Keratinocyte (primary cell): ENCODE measurements at regions not wholly inside any gene's neighbourhood (a gene's known extent, or its start where the extent isn't known, plus 50 kb on each side); places are given as distances from the start of the nearest gene placed in this dataset.
A peak's percentile ranks its signal among the peaks of the same experiment; 100 is the strongest.

Source experiments
- DNase-seq: peaks from one replicate; pipeline ENCODE4 v3.0.0-alpha.2; 2011; ENCODE audit warnings: low read depth, missing footprints, low spot score
- FAIRE-seq: peaks from 2 replicates; lab custom pipeline; 2011; peaks lifted over from hg19 to GRCh38; lab: Jason Lieb, UNC
- H2AFZ ChIP-seq: 2 replicates; pipeline ENCODE4 v1.6.0; 2012; ENCODE audit warnings: low read length, control low read depth, inconsistent platforms; ENCODE audit not compliant: control insufficient read depth
- H3K27ac ChIP-seq: 2 replicates; pipeline ENCODE4 v1.5.1; 2011; ENCODE audit warnings: low read length; ENCODE audit not compliant: control insufficient read depth, insufficient read depth
- H3K27me3 ChIP-seq: 3 replicates; pipeline ENCODE4 v1.6.0; 2011; ENCODE audit warnings: low read length; ENCODE audit not compliant: control insufficient read depth, insufficient read depth; ENCODE audit errors: extremely low read depth
- H3K36me3 ChIP-seq, 2 experiments: 2 replicates in 1 of 2; 3 replicates in 1 of 2; pipeline ENCODE4 v1.5.1; 2011; ENCODE audit warnings: low read length in 2 of 2, mild to moderate bottlenecking in 1 of 2; ENCODE audit not compliant: control insufficient read depth in 2 of 2, insufficient read depth in 2 of 2; ENCODE audit errors: extremely low read depth in 1 of 2
- H3K4me1 ChIP-seq: 3 replicates; pipeline ENCODE4 v1.5.1; 2011; ENCODE audit warnings: low read length; ENCODE audit not compliant: control insufficient read depth, insufficient read depth; ENCODE audit errors: extremely low read depth
- H3K4me2 ChIP-seq: 3 replicates; pipeline ENCODE4 v1.6.0; 2011; ENCODE audit warnings: low read depth, low read length; ENCODE audit not compliant: control insufficient read depth, insufficient read depth; ENCODE audit errors: extremely low read depth
- H3K4me3 ChIP-seq, 3 experiments: fragments of 200-600 bp in 1 of 3; sonication (generic) in 1 of 3; 2 replicates in 2 of 3; 3 replicates in 1 of 3; pipeline ENCODE4 v1.5.1; 2011 to 2016; ENCODE audit warnings: low read length in 3 of 3, mild to moderate bottlenecking in 3 of 3, control low read depth in 2 of 3, inconsistent platforms in 1 of 3, low read depth in 1 of 3, mixed read lengths in 1 of 3, mixed run types in 1 of 3, moderate library complexity in 1 of 3; ENCODE audit not compliant: control insufficient read depth in 2 of 3, insufficient read depth in 2 of 3; ENCODE audit errors: extremely low read depth in 1 of 3
- H3K79me2 ChIP-seq: 2 replicates; pipeline ENCODE4 v1.6.0; 2012; ENCODE audit warnings: low read length; ENCODE audit not compliant: control insufficient read depth, insufficient read depth
- H3K9ac ChIP-seq: 3 replicates; pipeline ENCODE4 v1.6.0; 2011; ENCODE audit warnings: low read length; ENCODE audit not compliant: control insufficient read depth, insufficient read depth; ENCODE audit errors: extremely low read depth
- H3K9me1 ChIP-seq: 3 replicates; pipeline ENCODE4 v1.6.0; 2011; ENCODE audit warnings: low read length; ENCODE audit not compliant: control insufficient read depth, insufficient read depth; ENCODE audit errors: extremely low read depth
- H3K9me3 ChIP-seq: 2 replicates; pipeline ENCODE4 v1.5.1; 2012; ENCODE audit warnings: low read depth, low read length; ENCODE audit not compliant: control insufficient read depth
- H4K20me1 ChIP-seq: 3 replicates; pipeline ENCODE4 v1.6.0; 2011; ENCODE audit warnings: low read length; ENCODE audit not compliant: control insufficient read depth, insufficient read depth; ENCODE audit errors: extremely low read depth
- EZH2 ChIP-seq: IDR thresholded peaks from one replicate; pipeline ENCODE4 v1.6.1; 2012; ENCODE audit warnings: inconsistent platforms, mild to moderate bottlenecking, low read length, moderate library complexity
- dilution Hi-C: fragments of 300-500 bp; cut with MboI; formaldehyde crosslinking; loops from one replicate; pipeline ENCODE4 v1.7.0; 2020; ENCODE audit warnings: low sequenced_read_pairs; ENCODE audit not compliant: extremely low pct_ligation_motif_present
- TF ChIP-seq, protein P1 (sequence below), 3 experiments: IDR thresholded peaks in 1 of 3; conservative IDR thresholded peaks in 1 of 3; optimal IDR thresholded peaks in 1 of 3; 2 replicates in 2 of 3; 3 replicates in 1 of 3; pipeline versions ENCODE3 to v1.5.1; 2011; ENCODE audit warnings: low read length in 3 of 3, mild to moderate bottlenecking in 3 of 3, moderate library complexity in 2 of 3, control low read depth in 1 of 3, inconsistent platforms in 1 of 3; ENCODE audit not compliant: insufficient read depth in 2 of 3; ENCODE audit errors: extremely low read depth in 1 of 3

DNA sequence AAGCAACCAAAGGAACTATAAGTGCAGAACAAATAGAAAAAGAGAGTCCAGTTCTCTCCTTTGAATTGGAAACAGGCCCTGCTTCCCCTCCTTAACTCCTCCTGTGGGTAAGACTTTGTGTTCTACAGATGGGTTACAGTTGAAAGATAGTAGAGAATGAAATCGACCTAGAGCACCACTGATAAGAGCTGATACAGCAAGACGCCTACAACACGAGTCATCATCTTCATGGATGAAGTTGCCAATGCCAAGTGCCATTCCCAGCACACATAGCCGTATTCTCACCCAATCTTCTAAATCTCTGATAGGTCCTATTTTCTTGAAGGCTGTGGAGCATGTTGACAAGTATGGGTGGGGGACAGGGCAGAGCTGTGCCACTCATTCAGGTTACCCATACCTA, 99.8 kb upstream of the CAMK1G start:
- TF ChIP-seq EZH2, result no peak
- TF ChIP-seq, protein P1, sequence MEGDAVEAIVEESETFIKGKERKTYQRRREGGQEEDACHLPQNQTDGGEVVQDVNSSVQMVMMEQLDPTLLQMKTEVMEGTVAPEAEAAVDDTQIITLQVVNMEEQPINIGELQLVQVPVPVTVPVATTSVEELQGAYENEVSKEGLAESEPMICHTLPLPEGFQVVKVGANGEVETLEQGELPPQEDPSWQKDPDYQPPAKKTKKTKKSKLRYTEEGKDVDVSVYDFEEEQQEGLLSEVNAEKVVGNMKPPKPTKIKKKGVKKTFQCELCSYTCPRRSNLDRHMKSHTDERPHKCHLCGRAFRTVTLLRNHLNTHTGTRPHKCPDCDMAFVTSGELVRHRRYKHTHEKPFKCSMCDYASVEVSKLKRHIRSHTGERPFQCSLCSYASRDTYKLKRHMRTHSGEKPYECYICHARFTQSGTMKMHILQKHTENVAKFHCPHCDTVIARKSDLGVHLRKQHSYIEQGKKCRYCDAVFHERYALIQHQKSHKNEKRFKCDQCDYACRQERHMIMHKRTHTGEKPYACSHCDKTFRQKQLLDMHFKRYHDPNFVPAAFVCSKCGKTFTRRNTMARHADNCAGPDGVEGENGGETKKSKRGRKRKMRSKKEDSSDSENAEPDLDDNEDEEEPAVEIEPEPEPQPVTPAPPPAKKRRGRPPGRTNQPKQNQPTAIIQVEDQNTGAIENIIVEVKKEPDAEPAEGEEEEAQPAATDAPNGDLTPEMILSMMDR (optimal IDR thresholded peaks at IDR 0.05 in 1 of 3, IDR thresholded peaks at IDR 0.05 in 1 of 3, conservative IDR thresholded peaks at IDR 0.05 in 1 of 3; ENCODE audit: extremely low read depth in 1 of 3, insufficient read depth in 2 of 3, low read length in 3 of 3), result no peak
- H3K9me1 ChIP-seq, result no peaks in the 10 kb centered on the region
- no peaks in the 10 kb centered on the region for H3K27me3 ChIP-seq
- no peaks in the 10 kb centered on the region for H3K79me2 ChIP-seq
- peaks cover 38% of the 10 kb centered on the region for H3K4me1 ChIP-seq
- DNase-seq (no peak), FAIRE-seq (peak; percentile 85)
- H3K27ac ChIP-seq, result no peak overlapping the region
- dilution Hi-C loops, result no loop called here
- H3K9ac ChIP-seq, result no peak overlapping the region
- no peak overlapping the region for H2AFZ ChIP-seq
- no peaks in the 10 kb centered on the region for H4K20me1 ChIP-seq
- H3K36me3 ChIP-seq, result no peaks in the 10 kb centered on the region
- H3K4me2 ChIP-seq, result no peak overlapping the region
- H3K9me3 ChIP-seq, result no peaks in the 10 kb centered on the region
- H3K4me3 ChIP-seq, result no peak overlapping the region

DNA sequence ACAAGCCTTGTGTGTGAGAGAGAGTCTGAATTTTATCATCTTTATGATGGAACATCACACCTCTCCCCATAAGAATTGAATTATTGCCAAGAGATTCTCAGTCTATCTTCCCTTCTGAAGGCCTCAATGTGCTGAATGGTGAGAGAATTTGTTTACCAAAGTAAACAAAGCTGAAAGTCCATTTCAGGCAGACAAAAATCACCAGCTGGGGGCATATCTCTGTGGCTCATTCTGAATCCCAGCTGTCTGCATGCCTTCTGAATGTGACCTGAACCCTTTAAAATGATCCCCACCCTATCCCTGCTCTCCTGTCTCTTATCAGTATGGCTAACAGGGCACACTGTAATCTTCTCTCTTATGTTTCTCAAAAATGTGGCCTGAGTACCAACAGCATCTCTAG, 99.1 kb upstream of the CAMK1G start:
- Histone ChIP-seq H4K20me1 (no peaks in the 10 kb centered on the region), H3K9me3 (no peaks in the 10 kb centered on the region), H3K36me3 (no peaks in the 10 kb centered on the region), H3K4me1 (peaks cover 38% of the 10 kb centered on the region), H3K27ac (no peak overlapping the region), H3K27me3 (no peaks in the 10 kb centered on the region), H3K79me2 (no peaks in the 10 kb centered on the region), H3K4me2 (no peak overlapping the region), H3K9me1 (no peaks in the 10 kb centered on the region), H2AFZ (no peak overlapping the region), H3K4me3 (no peak overlapping the region), H3K9ac (no peak overlapping the region)
- dilution Hi-C loops, result no loop called here
- DNase-seq (no peak), FAIRE-seq (peak; percentile 52)
- TF ChIP-seq, protein P1 (optimal IDR thresholded peaks at IDR 0.05 in 1 of 3, IDR thresholded peaks at IDR 0.05 in 1 of 3, conservative IDR thresholded peaks at IDR 0.05 in 1 of 3; ENCODE audit: extremely low read depth in 1 of 3, insufficient read depth in 2 of 3, low read length in 3 of 3), result no peak
- no peak for TF ChIP-seq EZH2
